IPS-18a (cell line): ENCODE measurements at regions not wholly inside any gene's neighbourhood (a gene's known extent, or its start where the extent isn't known, plus 50 kb on each side); places are given as distances from the start of the nearest gene placed in this dataset.
"Not testable (repeated sequence)": the region's sequence is repeated elsewhere in the genome, so short reads cannot be mapped to it uniquely, and the experiment has no call there.

Experiments
- H3K27ac ChIP-seq: one replicate; pipeline ENCODE4 v1.5.1; 2013; ENCODE audit warnings: low read length
- H3K27me3 ChIP-seq: one replicate; pipeline ENCODE4 v1.6.1; 2013; ENCODE audit warnings: mild to moderate bottlenecking, low read length; ENCODE audit not compliant: control insufficient read depth, insufficient read depth
- H3K36me3 ChIP-seq: one replicate; pipeline ENCODE4 v1.6.1; 2013; ENCODE audit warnings: low read depth, low read length; ENCODE audit not compliant: control insufficient read depth
- H3K4me1 ChIP-seq: one replicate; pipeline ENCODE4 v1.6.1; 2013; ENCODE audit warnings: low read depth, low read length; ENCODE audit not compliant: control insufficient read depth
- H3K4me3 ChIP-seq: one replicate; pipeline ENCODE4 v1.5.1; 2013; ENCODE audit warnings: low read length
- H3K9ac ChIP-seq: one replicate; pipeline ENCODE4 v1.6.1; 2013; ENCODE audit warnings: mild to moderate bottlenecking, low read length, moderate library complexity
- H3K9me3 ChIP-seq: one replicate; pipeline ENCODE4 v1.6.1; 2013; ENCODE audit warnings: low read depth, low read length; ENCODE audit not compliant: control insufficient read depth

DNA sequence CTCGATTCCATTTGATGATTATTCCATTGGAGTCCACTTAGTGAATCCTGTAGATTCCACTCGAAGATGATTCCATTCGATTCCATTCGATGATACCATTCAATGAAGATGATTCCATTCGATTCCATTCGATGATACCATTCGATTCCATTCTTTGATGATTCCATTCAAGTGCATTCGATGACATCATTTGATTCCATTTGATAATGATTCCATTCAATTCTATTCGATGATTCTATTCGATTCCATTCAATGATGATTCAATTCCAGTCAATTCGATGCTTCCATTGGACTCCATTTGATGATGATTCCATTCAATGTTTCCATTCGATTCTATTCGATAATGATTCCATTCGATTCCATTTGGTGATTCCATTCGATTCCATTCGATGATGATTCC, 1150.0 kb downstream of the TP53TG3F start:
- not testable (repeated sequence) for H3K27me3 ChIP-seq, H3K9ac ChIP-seq, H3K4me1 ChIP-seq, H3K4me3 ChIP-seq, H3K27ac ChIP-seq, H3K36me3 ChIP-seq
- peaks cover 72% of the 10 kb centered on the region for H3K9me3 ChIP-seq
